ENCODE measurements at regions not wholly inside any gene's neighbourhood (a gene's known extent, or its start where the extent isn't known, plus 50 kb on each side); places are given as distances from the start of the nearest gene placed in this dataset.
"Not testable (repeated sequence)": the region's sequence is repeated elsewhere in the genome, so short reads cannot be mapped to it uniquely, and the experiment has no call there.

GRCh38 chr2:175847128-175847527 is 154.9 kb downstream of the LNPK start:
- H3K9me3 ChIP-seq (replicated peaks in 1 of 3) = no peaks in the 10 kb centered on the region
- no peak overlapping the region for H3K27ac ChIP-seq
- TF ChIP-seq CTCF (IDR thresholded peaks at IDR 0.05) (no peak), POLR2A (IDR thresholded peaks at IDR 0.05) (no peak)
- H3K4me3 ChIP-seq = no peak overlapping the region
- H3K36me3 ChIP-seq (replicated peaks in 1 of 2) = no peaks in the 10 kb centered on the region
- intact Hi-C loops (cut with DNase I) = no loop called here
- no peaks in the 10 kb centered on the region for H3K27me3 ChIP-seq
- no peaks in the 10 kb centered on the region for H3K4me1 ChIP-seq (replicated peaks in 1 of 2)
- no peak for DNase-seq

GRCh38 chr2:175844169-175844568 is 157.9 kb downstream of the LNPK start:
- no peak for TF ChIP-seq POLR2A (IDR thresholded peaks at IDR 0.05)
- TF ChIP-seq CTCF (IDR thresholded peaks at IDR 0.05) = no peak
- no peaks in the 10 kb centered on the region for H3K27me3 ChIP-seq
- 50 to 88% (median 79%) methylated on average over 1 of the region's 1 CpG for WGBS, 4 donors

GRCh38 chr2:175843625-175844024 is 158.4 kb downstream of the LNPK start:
- Histone ChIP-seq H3K4me3 (no peak overlapping the region), H3K27me3 (no peaks in the 10 kb centered on the region), H3K4me1 (replicated peaks in 1 of 2) (no peaks in the 10 kb centered on the region), H3K27ac (no peak overlapping the region), H3K36me3 (replicated peaks in 1 of 2) (no peaks in the 10 kb centered on the region), H3K9me3 (replicated peaks in 1 of 3) (no peaks in the 10 kb centered on the region)
- no peak for DNase-seq
- intact Hi-C loops (cut with DNase I) = no loop called here
- 84 to 90% (median 88%) methylated on average over 2 of the region's 2 CpGs for WGBS, 4 donors
- TF ChIP-seq CTCF (IDR thresholded peaks at IDR 0.05) (no peak), POLR2A (IDR thresholded peaks at IDR 0.05) (no peak)

More at GRCh38 chr2:175844169-175844568, 157.9 kb downstream of the LNPK start:
- no peaks in the 10 kb centered on the region for H3K4me1 ChIP-seq (replicated peaks in 1 of 2)
- no peaks in the 10 kb centered on the region for H3K9me3 ChIP-seq (replicated peaks in 1 of 3)
- no peak overlapping the region for H3K4me3 ChIP-seq
- intact Hi-C loops (cut with DNase I) = no loop called here
- no peak for DNase-seq
- H3K36me3 ChIP-seq (replicated peaks in 1 of 2) = no peaks in the 10 kb centered on the region
- no peak overlapping the region for H3K27ac ChIP-seq

GRCh38 chr2:175842996-175843395 is 159.1 kb downstream of the LNPK start:
- Histone ChIP-seq H3K36me3 (replicated peaks in 1 of 2) (no peaks in the 10 kb centered on the region), H3K9me3 (replicated peaks in 1 of 3) (no peaks in the 10 kb centered on the region), H3K4me3 (no peak overlapping the region), H3K4me1 (replicated peaks in 1 of 2) (no peaks in the 10 kb centered on the region), H3K27me3 (no peaks in the 10 kb centered on the region), H3K27ac (no peak overlapping the region)
- intact Hi-C loops (cut with DNase I) = no loop called here
- no peak for TF ChIP-seq POLR2A (IDR thresholded peaks at IDR 0.05)
- TF ChIP-seq CTCF (IDR thresholded peaks at IDR 0.05) = no peak
- WGBS, 4 donors = 40 to 75% (median 55%) methylated on average over 3 of the region's 3 CpGs
- no peak for DNase-seq

- H3K9me3 ChIP-seq (replicated peaks in 1 of 3); intact Hi-C loops (cut with DNase I); DNase-seq; H3K27ac ChIP-seq; H3K36me3 ChIP-seq (replicated peaks in 1 of 2); H3K27me3 ChIP-seq; H3K4me3 ChIP-seq: not testable (repeated sequence)
- WGBS, 4 donors = 77 to 84% (median 81%) methylated on average over 3 of the region's 3 CpGs
- peaks cover 6 to 12% of the 10 kb centered on the region in 2 donors for H3K4me1 ChIP-seq (replicated peaks in 1 of 2)
These were observed 161.3 kb downstream of the LNPK start for GRCh38 chr2:175840765-175841164.
